MM.1S (cell line): ENCODE measurements at regions not wholly inside any gene's neighbourhood (a gene's known extent, or its start where the extent isn't known, plus 50 kb on each side); places are given as distances from the start of the nearest gene placed in this dataset.

Experiments
- EZH2 ChIP-seq: fragments of 300-600 bp; sonication (generic); optimal IDR thresholded peaks from 2 replicates; pipeline ENCODE3; 2017; ENCODE audit warnings: low read depth, mild to moderate bottlenecking, antibody characterized with exemption, low read length, mixed read lengths
- EZH2phosphoT487 ChIP-seq: fragments of 300-600 bp; sonication (generic); IDR thresholded peaks from 2 replicates; pipeline ENCODE4 v1.6.1; 2018; ENCODE audit warnings: antibody characterized with exemption, low read length
- TF ChIP-seq, protein P1 (sequence below): fragments of 300-600 bp; sonication (generic); IDR thresholded peaks from 2 replicates; pipeline ENCODE4 v1.5.1; 2016; ENCODE audit warnings: antibody characterized with exemption, low read length, mixed read lengths

- TF ChIP-seq, protein P1, sequence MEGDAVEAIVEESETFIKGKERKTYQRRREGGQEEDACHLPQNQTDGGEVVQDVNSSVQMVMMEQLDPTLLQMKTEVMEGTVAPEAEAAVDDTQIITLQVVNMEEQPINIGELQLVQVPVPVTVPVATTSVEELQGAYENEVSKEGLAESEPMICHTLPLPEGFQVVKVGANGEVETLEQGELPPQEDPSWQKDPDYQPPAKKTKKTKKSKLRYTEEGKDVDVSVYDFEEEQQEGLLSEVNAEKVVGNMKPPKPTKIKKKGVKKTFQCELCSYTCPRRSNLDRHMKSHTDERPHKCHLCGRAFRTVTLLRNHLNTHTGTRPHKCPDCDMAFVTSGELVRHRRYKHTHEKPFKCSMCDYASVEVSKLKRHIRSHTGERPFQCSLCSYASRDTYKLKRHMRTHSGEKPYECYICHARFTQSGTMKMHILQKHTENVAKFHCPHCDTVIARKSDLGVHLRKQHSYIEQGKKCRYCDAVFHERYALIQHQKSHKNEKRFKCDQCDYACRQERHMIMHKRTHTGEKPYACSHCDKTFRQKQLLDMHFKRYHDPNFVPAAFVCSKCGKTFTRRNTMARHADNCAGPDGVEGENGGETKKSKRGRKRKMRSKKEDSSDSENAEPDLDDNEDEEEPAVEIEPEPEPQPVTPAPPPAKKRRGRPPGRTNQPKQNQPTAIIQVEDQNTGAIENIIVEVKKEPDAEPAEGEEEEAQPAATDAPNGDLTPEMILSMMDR = no peak
- no peak for TF ChIP-seq EZH2
- no peak for TF ChIP-seq EZH2phosphoT487
These were observed 138.1 kb downstream of the SHANK2 start for GRCh38 chr11:71114124-71114851.
